ENCODE measurements at regions not wholly inside any gene's neighbourhood (a gene's known extent, or its start where the extent isn't known, plus 50 kb on each side); places are given as distances from the start of the nearest gene placed in this dataset.
A peak's percentile ranks its signal among the peaks of the same experiment; 100 is the strongest.

DNA sequence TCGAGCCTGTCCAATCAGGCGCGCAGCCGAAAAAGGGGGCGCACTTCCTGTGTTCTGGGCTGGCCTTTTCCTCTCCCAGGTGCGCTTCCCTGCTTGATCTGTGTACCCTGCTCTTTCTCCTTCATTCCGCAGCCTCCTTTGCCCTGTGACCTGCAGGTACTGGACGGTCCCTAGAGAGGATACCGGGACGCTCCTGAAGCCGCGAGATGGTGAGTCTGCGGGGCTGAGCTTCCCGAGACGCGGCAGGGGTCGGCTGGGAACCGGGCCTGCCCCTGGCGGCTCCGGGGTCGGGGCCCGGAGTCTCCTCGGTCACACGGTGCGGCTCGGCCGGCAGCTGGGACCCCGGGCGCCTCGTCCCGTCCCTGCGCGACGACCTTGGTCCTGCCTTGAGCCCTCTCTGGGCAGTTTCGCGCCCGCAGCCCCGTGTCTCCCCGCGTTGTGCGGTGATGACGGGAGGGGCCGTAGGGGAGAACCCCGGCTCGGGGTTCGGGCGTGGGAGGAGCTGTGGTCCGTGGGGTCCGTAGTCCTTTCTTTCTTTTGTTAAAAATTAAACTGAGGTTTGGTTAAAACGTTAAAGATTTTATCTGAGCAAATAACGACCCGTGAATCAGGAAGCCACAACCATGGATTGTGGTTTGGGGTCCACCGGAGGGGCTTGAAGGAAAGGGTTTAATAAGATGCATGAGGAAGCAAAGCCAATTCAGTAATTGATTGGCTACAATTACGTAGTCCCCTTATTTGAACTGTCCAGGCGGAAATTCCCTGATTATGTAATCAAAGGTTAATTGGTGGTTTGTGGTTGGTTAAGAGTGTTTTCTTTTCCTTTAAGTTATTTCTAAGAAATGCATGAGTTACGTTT is 172.8 kb upstream of the ZNF267 start (continued):
- TF ChIP-seq, protein P1, sequence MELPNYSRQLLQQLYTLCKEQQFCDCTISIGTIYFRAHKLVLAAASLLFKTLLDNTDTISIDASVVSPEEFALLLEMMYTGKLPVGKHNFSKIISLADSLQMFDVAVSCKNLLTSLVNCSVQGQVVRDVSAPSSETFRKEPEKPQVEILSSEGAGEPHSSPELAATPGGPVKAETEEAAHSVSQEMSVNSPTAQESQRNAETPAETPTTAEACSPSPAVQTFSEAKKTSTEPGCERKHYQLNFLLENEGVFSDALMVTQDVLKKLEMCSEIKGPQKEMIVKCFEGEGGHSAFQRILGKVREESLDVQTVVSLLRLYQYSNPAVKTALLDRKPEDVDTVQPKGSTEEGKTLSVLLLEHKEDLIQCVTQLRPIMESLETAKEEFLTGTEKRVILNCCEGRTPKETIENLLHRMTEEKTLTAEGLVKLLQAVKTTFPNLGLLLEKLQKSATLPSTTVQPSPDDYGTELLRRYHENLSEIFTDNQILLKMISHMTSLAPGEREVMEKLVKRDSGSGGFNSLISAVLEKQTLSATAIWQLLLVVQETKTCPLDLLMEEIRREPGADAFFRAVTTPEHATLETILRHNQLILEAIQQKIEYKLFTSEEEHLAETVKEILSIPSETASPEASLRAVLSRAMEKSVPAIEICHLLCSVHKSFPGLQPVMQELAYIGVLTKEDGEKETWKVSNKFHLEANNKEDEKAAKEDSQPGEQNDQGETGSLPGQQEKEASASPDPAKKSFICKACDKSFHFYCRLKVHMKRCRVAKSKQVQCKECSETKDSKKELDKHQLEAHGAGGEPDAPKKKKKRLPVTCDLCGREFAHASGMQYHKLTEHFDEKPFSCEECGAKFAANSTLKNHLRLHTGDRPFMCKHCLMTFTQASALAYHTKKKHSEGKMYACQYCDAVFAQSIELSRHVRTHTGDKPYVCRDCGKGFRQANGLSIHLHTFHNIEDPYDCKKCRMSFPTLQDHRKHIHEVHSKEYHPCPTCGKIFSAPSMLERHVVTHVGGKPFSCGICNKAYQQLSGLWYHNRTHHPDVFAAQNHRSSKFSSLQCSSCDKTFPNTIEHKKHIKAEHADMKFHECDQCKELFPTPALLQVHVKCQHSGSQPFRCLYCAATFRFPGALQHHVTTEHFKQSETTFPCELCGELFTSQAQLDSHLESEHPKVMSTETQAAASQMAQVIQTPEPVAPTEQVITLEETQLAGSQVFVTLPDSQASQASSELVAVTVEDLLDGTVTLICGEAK (IDR thresholded peaks at IDR 0.05; ENCODE audit: borderline replicate concordance) = peak; percentile 75; the same call in 1 of the 2 replicates
- TF ChIP-seq TCF12 (IDR thresholded peaks at IDR 0.05; ENCODE audit: low read depth, low read length) = 0 out of 2 replicates have a peak, but pooled peaks have one; percentile 10
- TF ChIP-seq, protein P2, sequence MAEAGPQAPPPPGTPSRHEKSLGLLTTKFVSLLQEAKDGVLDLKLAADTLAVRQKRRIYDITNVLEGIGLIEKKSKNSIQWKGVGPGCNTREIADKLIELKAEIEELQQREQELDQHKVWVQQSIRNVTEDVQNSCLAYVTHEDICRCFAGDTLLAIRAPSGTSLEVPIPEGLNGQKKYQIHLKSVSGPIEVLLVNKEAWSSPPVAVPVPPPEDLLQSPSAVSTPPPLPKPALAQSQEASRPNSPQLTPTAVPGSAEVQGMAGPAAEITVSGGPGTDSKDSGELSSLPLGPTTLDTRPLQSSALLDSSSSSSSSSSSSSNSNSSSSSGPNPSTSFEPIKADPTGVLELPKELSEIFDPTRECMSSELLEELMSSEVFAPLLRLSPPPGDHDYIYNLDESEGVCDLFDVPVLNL (IDR thresholded peaks at IDR 0.05; ENCODE audit: low read depth, low read length) = no peak
- peak; percentile 43; the same call in 1 of the 2 replicates for TF ChIP-seq SPI1 (IDR thresholded peaks at IDR 0.05; ENCODE audit: borderline replicate concordance, insufficient read depth, low read depth, low read length)
- peak; percentile 72; the same call in 1 of the 2 replicates for TF ChIP-seq HDGF (IDR thresholded peaks at IDR 0.05)
- TF ChIP-seq DPF2 (IDR thresholded peaks at IDR 0.05) = peak; percentile 86
- TF ChIP-seq BMI1 (IDR thresholded peaks at IDR 0.05; ENCODE audit: borderline replicate concordance) = peak; percentile 71; the same call in 1 of the 2 replicates
- TF ChIP-seq, protein P3, sequence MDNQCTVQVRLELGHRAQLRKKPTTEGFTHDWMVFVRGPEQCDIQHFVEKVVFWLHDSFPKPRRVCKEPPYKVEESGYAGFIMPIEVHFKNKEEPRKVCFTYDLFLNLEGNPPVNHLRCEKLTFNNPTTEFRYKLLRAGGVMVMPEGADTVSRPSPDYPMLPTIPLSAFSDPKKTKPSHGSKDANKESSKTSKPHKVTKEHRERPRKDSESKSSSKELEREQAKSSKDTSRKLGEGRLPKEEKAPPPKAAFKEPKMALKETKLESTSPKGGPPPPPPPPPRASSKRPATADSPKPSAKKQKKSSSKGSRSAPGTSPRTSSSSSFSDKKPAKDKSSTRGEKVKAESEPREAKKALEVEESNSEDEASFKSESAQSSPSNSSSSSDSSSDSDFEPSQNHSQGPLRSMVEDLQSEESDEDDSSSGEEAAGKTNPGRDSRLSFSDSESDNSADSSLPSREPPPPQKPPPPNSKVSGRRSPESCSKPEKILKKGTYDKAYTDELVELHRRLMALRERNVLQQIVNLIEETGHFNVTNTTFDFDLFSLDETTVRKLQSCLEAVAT (IDR thresholded peaks at IDR 0.05) = peak; percentile 98
- TF ChIP-seq, protein P4, sequence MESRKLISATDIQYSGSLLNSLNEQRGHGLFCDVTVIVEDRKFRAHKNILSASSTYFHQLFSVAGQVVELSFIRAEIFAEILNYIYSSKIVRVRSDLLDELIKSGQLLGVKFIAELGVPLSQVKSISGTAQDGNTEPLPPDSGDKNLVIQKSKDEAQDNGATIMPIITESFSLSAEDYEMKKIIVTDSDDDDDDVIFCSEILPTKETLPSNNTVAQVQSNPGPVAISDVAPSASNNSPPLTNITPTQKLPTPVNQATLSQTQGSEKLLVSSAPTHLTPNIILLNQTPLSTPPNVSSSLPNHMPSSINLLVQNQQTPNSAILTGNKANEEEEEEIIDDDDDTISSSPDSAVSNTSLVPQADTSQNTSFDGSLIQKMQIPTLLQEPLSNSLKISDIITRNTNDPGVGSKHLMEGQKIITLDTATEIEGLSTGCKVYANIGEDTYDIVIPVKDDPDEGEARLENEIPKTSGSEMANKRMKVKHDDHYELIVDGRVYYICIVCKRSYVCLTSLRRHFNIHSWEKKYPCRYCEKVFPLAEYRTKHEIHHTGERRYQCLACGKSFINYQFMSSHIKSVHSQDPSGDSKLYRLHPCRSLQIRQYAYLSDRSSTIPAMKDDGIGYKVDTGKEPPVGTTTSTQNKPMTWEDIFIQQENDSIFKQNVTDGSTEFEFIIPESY (IDR thresholded peaks at IDR 0.05) = no peak
- TF ChIP-seq ZZZ3 (IDR thresholded peaks at IDR 0.05; ENCODE audit: control insufficient read depth, insufficient read length, low read depth) = no peak
- no peak for TF ChIP-seq PAX8 (IDR thresholded peaks at IDR 0.05)
- TF ChIP-seq, protein P5, sequence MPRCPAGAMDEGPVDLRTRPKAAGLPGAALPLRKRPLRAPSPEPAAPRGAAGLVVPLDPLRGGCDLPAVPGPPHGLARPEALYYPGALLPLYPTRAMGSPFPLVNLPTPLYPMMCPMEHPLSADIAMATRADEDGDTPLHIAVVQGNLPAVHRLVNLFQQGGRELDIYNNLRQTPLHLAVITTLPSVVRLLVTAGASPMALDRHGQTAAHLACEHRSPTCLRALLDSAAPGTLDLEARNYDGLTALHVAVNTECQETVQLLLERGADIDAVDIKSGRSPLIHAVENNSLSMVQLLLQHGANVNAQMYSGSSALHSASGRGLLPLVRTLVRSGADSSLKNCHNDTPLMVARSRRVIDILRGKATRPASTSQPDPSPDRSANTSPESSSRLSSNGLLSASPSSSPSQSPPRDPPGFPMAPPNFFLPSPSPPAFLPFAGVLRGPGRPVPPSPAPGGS (IDR thresholded peaks at IDR 0.05; ENCODE audit: borderline replicate concordance, insufficient read depth, low read depth, low read length, poor library complexity, severe bottlenecking) = no peak
- TF ChIP-seq PML (IDR thresholded peaks at IDR 0.05; ENCODE audit: low read length) = 0 out of 2 replicates have a peak, but pooled peaks have one; percentile 9
- TF ChIP-seq, protein P6, sequence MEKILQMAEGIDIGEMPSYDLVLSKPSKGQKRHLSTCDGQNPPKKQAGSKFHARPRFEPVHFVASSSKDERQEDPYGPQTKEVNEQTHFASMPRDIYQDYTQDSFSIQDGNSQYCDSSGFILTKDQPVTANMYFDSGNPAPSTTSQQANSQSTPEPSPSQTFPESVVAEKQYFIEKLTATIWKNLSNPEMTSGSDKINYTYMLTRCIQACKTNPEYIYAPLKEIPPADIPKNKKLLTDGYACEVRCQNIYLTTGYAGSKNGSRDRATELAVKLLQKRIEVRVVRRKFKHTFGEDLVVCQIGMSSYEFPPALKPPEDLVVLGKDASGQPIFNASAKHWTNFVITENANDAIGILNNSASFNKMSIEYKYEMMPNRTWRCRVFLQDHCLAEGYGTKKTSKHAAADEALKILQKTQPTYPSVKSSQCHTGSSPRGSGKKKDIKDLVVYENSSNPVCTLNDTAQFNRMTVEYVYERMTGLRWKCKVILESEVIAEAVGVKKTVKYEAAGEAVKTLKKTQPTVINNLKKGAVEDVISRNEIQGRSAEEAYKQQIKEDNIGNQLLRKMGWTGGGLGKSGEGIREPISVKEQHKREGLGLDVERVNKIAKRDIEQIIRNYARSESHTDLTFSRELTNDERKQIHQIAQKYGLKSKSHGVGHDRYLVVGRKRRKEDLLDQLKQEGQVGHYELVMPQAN (conservative IDR thresholded peaks at IDR 0.05) = peak; percentile 67; the same call in 1 of the 2 replicates
- TF ChIP-seq ATF7 (IDR thresholded peaks at IDR 0.05; ENCODE audit: low read depth) = peak; percentile 97

Measured in GM12878 (cell line).